Vagina (tissue), 2 donors: ENCODE measurements at regions not wholly inside any gene's neighbourhood (a gene's known extent, or its start where the extent isn't known, plus 50 kb on each side); places are given as distances from the start of the nearest gene placed in this dataset.

Experiments used
- CTCF ChIP-seq, 3 experiments: fragments of 450-650 bp in 2 of 3; fragments of 200-600 bp in 1 of 3; sonication (generic) in 1 of 3; IDR thresholded peaks; one replicate each; pipeline ENCODE4 v1.5.1; 2017 to 2019; ENCODE audit warnings: antibody characterized with exemption in 3 of 3, mild to moderate bottlenecking in 2 of 3, moderate library complexity in 2 of 3
- POLR2A ChIP-seq, 2 donors: fragments of 450-650 bp; IDR thresholded peaks; one replicate each; pipeline ENCODE4 v1.6.1; 2017; ENCODE audit warnings: antibody characterized with exemption in 2 of 2, mild to moderate bottlenecking in 2 of 2, moderate library complexity in 2 of 2

- TF ChIP-seq CTCF (IDR thresholded peaks at IDR 0.05) (no peak), POLR2A (IDR thresholded peaks at IDR 0.05) (no peak)
Observed at GRCh38 chr5:81907012-81907635, 64.7 kb upstream of the ATG10 start.
